ENCODE measurements at regions not wholly inside any gene's neighbourhood (a gene's known extent, or its start where the extent isn't known, plus 50 kb on each side); places are given as distances from the start of the nearest gene placed in this dataset.
"Not testable (repeated sequence)": the region's sequence is repeated elsewhere in the genome, so short reads cannot be mapped to it uniquely, and the experiment has no call there.

GRCh38 chr11:116343270-116343669 lies 429.5 kb downstream of the BUD13 start:
- no peaks in the 10 kb centered on the region for H3K36me3 ChIP-seq (ENCODE audit: control insufficient read depth, insufficient read depth, low read length)
- 93 to 94% methylated on average over 1 to 3 of the region's 3 CpGs for WGBS, 2 experiments (ENCODE audit: insufficient coverage in 1 of 2, insufficient read length in 1 of 2)
- Mint-ChIP-seq H3K27ac (no peak overlapping the region), H3K27me3 (ENCODE audit: insufficient read depth) (no peaks in the 10 kb centered on the region), H3K9me3 (peaks cover 20% of the 10 kb centered on the region), H3K4me3 (no peak overlapping the region), H3K4me1 (peaks cover 11% of the 10 kb centered on the region), H3K36me3 (ENCODE audit: low read depth) (no peaks in the 10 kb centered on the region)
- H3K27me3 ChIP-seq (ENCODE audit: control insufficient read depth, insufficient read depth, low read length, poor library complexity, severe bottlenecking): no peaks in the 10 kb centered on the region
- no peak overlapping the region for H3K9ac ChIP-seq (ENCODE audit: extremely low read depth, low read length, poor library complexity, severe bottlenecking)
- H3K9me3 ChIP-seq (ENCODE audit: control insufficient read depth, low read length): peaks cover 13% of the 10 kb centered on the region
- TF ChIP-seq CTCF (conservative IDR thresholded peaks at IDR 0.05): no peak
- no peak overlapping the region for H3K27ac ChIP-seq (ENCODE audit: low read depth, low read length)
- H3K4me1 ChIP-seq (ENCODE audit: control insufficient read depth, insufficient read depth, low read length): no peaks in the 10 kb centered on the region
- no peak overlapping the region for H3K4me3 ChIP-seq (ENCODE audit: low read length)
- DNase-seq: no peak

- H3K36me3 ChIP-seq (ENCODE audit: control insufficient read depth, insufficient read depth, low read length): no peaks in the 10 kb centered on the region
- Mint-ChIP-seq H3K36me3 (ENCODE audit: low read depth) (no peaks in the 10 kb centered on the region), H3K9me3 (peaks cover 24% of the 10 kb centered on the region), H3K4me3 (no peak overlapping the region), H3K27me3 (ENCODE audit: insufficient read depth) (no peaks in the 10 kb centered on the region), H3K27ac (no peak overlapping the region), H3K4me1 (peaks cover 11% of the 10 kb centered on the region)
- no peak overlapping the region for H3K9ac ChIP-seq (ENCODE audit: extremely low read depth, low read length, poor library complexity, severe bottlenecking)
- H3K4me3 ChIP-seq (ENCODE audit: low read length): no peak overlapping the region
- TF ChIP-seq CTCF (conservative IDR thresholded peaks at IDR 0.05): no peak
- no peaks in the 10 kb centered on the region for H3K27me3 ChIP-seq (ENCODE audit: control insufficient read depth, insufficient read depth, low read length, poor library complexity, severe bottlenecking)
- peaks cover 24% of the 10 kb centered on the region for H3K9me3 ChIP-seq (ENCODE audit: control insufficient read depth, low read length)
- WGBS, 2 experiments (ENCODE audit: insufficient coverage in 1 of 2, insufficient read length in 1 of 2): 90% methylated on average over 7 of the region's 7 CpGs
- peak; percentile 8 for DNase-seq
- no peaks in the 10 kb centered on the region for H3K4me1 ChIP-seq (ENCODE audit: control insufficient read depth, insufficient read depth, low read length)
- H3K27ac ChIP-seq (ENCODE audit: low read depth, low read length): no peak overlapping the region
Observed at GRCh38 chr11:116342148-116342547, 430.6 kb downstream of the BUD13 start.

GRCh38 chr11:116339306-116340098 lies 433.3 kb downstream of the BUD13 start:
- TF ChIP-seq CTCF (conservative IDR thresholded peaks at IDR 0.05): no peak

GRCh38 chr11:116338500-116338899 lies 434.3 kb downstream of the BUD13 start:
- not testable (repeated sequence) for H3K4me3 Mint-ChIP-seq

More at GRCh38 chr11:116339306-116340098, 433.3 kb downstream of the BUD13 start:
- no peak overlapping the region for H3K4me3 ChIP-seq (ENCODE audit: low read length)
- H3K9me3 ChIP-seq (ENCODE audit: control insufficient read depth, low read length): peaks cover 17% of the 10 kb centered on the region
- no peaks in the 10 kb centered on the region for H3K27me3 ChIP-seq (ENCODE audit: control insufficient read depth, insufficient read depth, low read length, poor library complexity, severe bottlenecking)
- Mint-ChIP-seq H3K27me3 (ENCODE audit: insufficient read depth) (peaks cover 2% of the 10 kb centered on the region), H3K27ac (no peak overlapping the region), H3K4me1 (peaks cover 16% of the 10 kb centered on the region), H3K9me3 (peaks cover 11% of the 10 kb centered on the region), H3K36me3 (ENCODE audit: low read depth) (no peaks in the 10 kb centered on the region), H3K4me3 (no peak overlapping the region)
- 80 to 84% methylated on average over 6 to 9 of the region's 9 CpGs for WGBS, 2 experiments (ENCODE audit: insufficient coverage in 1 of 2, insufficient read length in 1 of 2)
- no peaks in the 10 kb centered on the region for H3K36me3 ChIP-seq (ENCODE audit: control insufficient read depth, insufficient read depth, low read length)
- no peaks in the 10 kb centered on the region for H3K4me1 ChIP-seq (ENCODE audit: control insufficient read depth, insufficient read depth, low read length)
- no peak overlapping the region for H3K9ac ChIP-seq (ENCODE audit: extremely low read depth, low read length, poor library complexity, severe bottlenecking)
- H3K27ac ChIP-seq (ENCODE audit: low read depth, low read length): no peak overlapping the region
- peak; percentile 7 for DNase-seq

More at GRCh38 chr11:116338500-116338899, 434.3 kb downstream of the BUD13 start:
- H3K9me3 Mint-ChIP-seq; H3K36me3 ChIP-seq (ENCODE audit: control insufficient read depth, insufficient read depth, low read length); H3K27ac ChIP-seq (ENCODE audit: low read depth, low read length); H3K27ac Mint-ChIP-seq; H3K4me3 ChIP-seq (ENCODE audit: low read length); H3K4me1 ChIP-seq (ENCODE audit: control insufficient read depth, insufficient read depth, low read length); H3K27me3 Mint-ChIP-seq (ENCODE audit: insufficient read depth); H3K27me3 ChIP-seq (ENCODE audit: control insufficient read depth, insufficient read depth, low read length, poor library complexity, severe bottlenecking); H3K36me3 Mint-ChIP-seq (ENCODE audit: low read depth); DNase-seq; H3K9ac ChIP-seq (ENCODE audit: extremely low read depth, low read length, poor library complexity, severe bottlenecking): not testable (repeated sequence)
- H3K4me1 Mint-ChIP-seq: peaks cover 19% of the 10 kb centered on the region
- 93 to 100% methylated on average over 1 to 4 of the region's 4 CpGs for WGBS, 2 experiments (ENCODE audit: insufficient coverage in 1 of 2, insufficient read length in 1 of 2)
- peaks cover 17% of the 10 kb centered on the region for H3K9me3 ChIP-seq (ENCODE audit: control insufficient read depth, low read length)

Data from endodermal cell (in vitro differentiated cells).